GM20431 (cell line): ENCODE measurements at regions not wholly inside any gene's neighbourhood (a gene's known extent, or its start where the extent isn't known, plus 50 kb on each side); places are given as distances from the start of the nearest gene placed in this dataset.
"Not testable (repeated sequence)": the region's sequence is repeated elsewhere in the genome, so short reads cannot be mapped to it uniquely, and the experiment has no call there.

Source experiments
- in situ Hi-C: fragments of 300-500 bp; cut with MseI, MboI; formaldehyde crosslinking; loops from one replicate; pipeline ENCODE4 v1.15.0; 2020; ENCODE audit warnings: low sequenced_read_pairs; ENCODE audit not compliant: unreplicated experiment

DNA sequence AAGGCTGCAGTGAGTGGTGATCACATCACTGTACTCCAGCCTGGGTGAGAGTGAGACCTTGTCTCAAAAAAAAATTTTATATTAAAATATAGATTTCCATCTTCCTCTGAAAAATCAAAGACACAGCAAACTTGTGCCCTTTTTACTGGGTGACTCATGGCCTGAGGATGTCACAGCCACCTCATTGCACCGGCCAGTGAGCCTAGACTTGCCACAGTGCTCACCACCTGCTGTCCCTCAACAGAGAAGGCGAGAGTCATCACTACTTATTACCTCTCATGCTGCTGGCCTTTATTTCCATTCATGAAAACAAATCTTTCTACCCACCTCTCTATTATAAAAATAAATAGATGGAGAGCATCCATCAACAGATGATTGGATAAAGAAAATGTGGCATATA lies 295.8 kb downstream of the PREX1 start:
- in situ Hi-C loops: no loop called here

DNA sequence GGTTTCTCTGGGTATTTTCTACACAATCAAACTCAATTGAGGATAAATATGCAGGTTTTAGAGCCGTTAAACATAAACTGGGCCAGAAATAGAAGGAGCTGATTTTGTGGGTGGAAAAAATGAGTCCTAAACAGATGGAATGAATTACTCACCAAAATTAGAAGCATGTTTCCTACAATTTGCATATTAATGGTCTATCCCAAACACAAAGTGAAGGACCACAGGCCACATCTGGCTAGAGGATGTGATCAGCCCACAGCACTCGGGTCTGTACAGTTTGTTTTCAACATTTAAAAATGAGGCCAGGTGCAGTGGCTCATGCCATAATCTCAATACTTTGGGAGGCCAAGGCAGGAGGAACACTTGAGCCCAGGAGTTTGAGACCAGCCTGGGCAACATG lies 296.3 kb downstream of the PREX1 start:
- in situ Hi-C loops: no loop called here

DNA sequence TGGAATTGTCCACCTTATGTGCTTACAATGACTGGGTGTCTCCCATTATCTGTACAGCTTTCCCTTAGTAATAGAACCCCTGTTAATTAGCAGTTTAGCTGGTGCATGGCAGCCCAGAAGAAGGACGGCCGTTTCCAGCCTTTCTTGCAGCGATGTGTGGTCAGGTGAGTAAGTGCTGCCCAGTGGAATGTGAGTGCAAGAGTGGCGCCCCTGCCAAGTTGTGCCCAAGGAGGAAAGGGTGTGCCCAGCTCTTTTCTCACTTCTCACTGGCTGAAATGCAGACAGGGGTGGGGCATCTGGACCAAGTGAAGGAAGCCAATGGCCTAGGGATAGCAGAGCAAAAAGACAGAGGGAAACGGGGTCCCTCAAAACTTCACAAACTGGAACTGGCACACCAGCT lies 296.8 kb downstream of the PREX1 start:
- in situ Hi-C loops: no loop called here

DNA sequence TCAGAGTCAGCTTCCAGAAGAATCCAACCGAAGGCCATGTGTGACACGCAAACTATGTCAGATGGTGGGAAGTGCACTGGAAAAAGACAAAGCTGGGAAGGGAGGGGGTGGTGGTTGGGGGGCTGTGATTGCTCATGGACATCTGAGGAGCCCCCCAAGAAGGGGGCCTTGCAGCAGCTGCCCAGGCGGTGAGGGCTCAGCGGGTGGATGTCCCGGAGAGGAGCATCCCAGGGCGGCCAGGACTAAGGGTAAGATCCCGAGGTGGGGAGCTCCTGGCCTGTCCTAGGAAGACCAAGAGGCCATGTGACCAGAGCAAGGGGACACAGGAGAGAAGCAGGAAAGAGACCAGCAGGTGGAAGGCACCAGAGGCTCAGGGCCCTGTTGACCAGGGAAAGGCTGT lies 299.5 kb downstream of the PREX1 start:
- in situ Hi-C loops: no loop called here

DNA sequence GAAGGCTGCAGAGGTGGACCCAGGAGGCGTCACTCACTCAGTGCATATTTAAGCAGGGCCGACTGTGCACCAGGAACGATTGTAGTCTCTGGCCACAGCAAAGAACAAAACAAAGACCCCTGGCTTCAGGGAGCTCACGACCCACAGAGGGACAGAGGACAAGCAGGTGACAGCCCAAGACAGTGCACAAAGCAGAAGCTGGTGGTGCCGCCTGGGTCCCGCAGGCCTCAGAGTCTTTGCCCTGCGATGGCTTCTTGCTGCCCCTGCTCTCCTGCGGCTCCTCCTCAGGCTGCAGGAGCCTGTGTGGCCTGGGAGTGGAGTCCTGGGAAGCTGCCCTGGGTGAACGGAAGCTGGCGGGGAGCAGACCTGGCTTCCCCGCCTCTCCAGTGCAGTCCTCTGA lies 300.0 kb downstream of the PREX1 start:
- in situ Hi-C loops: no loop called here

DNA sequence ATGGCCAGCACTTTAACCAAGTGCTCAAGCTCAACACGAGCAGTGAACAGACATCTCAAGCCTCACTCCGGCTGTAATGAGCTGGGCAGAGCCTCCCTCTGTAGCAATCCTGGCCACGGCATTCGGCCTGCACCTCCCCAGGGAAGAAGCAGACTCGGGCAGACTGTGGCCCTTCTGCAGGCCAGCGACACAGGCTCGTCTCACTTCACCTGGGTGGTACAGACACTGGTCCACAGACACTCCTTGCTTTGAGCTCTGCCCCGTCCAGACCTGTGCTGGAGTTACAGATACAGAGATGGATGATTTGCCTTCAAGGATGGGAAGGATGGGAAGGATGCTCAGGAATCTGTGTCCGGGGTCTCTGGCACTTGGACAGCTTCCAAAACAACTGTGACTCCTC lies 300.9 kb downstream of the PREX1 start:
- in situ Hi-C loops: no loop called here

DNA sequence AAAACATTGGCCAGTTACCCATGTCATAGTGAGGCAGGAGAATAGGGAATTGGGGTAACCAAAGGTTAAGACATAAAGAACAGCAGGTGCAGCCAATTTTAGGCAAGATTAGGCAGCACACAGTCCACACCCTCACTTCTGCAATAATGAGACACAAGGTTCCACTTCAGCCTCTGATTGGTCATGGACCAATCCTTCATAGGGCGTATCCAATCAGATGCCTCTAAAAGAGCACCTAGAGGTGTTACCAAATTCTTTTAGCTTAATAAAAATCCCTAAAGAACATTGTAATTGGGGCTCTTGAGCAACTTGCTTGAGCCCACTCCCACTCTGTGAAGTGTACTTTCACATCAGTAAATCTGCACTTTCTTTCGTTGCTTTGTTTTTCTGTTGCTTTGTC lies 302.4 kb downstream of the PREX1 start:
- in situ Hi-C loops: no loop called here

DNA sequence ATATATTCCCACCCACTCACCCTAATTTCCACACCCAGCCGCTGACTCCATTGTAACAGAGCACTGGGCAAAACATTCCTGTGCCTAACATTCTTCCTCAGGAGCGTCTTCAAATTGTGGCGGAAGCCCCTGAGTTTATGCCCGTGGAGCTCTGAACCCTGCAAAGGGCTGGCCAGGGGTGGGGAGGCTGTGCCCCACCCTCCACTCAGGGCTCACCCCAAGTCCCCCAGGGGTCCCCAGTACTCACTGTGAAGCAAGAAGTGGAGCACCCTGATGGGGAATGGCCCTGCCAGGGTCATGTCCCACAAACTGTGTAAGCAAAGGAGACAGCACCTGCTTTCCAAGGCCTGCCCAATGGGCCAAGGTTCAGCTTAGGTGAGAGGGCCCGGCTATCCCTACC lies 303.2 kb downstream of the PREX1 start:
- in situ Hi-C loops: no loop called here

DNA sequence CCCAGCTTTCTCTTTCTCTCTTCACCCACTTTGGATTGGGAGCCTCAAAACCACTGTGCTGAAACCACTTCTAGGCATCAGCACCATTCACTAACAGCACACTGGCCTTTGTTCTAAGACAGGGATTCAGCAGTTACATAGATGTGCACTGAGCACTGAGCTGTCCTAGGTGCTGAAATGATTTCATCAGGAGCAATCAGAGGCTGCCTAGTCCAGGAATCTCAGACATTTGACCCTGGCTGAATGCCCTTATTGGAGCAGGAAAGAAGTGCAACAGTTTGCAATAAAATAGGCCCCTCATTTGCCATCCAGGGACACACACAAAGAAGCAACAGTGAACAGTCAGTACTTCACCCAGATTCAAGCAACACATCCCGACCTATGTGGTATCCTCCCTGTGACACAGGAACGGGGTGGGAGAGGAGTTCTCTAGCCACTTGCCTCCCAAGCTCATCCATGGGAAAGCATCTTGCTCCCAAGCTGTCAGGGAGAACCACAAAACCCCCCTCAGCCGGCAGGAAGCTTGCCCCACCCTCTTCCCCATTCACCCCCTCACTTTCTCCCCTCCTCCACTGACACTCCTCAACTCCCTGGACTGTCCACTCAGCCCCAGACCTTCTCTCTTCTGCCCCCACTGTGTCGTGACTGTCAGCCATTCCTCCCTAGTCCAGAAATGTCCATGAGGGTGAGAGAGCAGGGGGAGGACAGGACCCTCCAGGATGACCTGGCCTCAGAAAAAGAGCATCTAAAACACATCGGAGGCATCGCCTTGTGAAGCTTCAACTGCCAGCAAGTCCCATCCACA lies 304.4 kb downstream of the PREX1 start:
- in situ Hi-C loops: no loop called here

DNA sequence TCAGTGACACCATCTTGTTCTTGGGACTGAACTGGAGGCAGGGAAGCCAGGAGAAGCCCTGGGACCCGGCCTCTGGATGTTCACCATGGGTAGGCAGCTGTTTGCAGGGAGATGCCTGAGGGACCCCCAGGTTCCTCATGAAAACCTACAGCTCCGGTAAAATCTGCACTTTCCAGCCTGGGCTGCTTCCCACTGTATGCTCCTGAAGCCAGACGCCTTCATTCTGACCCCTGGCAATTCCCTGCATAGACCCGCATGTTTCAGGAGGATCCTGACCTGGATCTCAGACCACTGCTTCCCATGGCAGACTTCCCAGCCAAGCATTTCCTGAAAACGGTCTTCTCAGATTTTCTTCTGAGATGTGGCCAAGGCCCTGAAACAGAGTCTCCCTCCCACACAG lies 306.7 kb downstream of the PREX1 start:
- in situ Hi-C loops: no loop called here

DNA sequence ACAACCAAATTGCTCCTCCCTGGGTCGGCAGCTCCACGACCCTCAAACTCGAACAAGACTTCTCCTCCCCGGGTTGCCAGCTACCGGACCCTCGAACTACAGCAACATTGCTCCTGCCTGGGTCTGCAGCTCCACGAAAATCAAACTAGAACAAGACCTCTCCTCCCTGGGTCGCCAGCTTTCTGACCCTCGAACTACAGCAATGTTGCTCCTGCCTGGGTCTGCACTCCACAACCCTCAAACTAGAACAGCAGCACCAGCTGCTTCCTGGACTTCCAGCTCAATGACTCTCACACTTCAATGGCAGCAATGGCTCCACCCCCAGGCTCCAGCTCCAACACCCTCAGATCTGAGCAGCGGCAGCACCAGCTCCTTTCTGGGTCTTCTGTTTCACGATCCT lies 311.6 kb downstream of the PREX1 start:
- in situ Hi-C loops: not testable (repeated sequence)

DNA sequence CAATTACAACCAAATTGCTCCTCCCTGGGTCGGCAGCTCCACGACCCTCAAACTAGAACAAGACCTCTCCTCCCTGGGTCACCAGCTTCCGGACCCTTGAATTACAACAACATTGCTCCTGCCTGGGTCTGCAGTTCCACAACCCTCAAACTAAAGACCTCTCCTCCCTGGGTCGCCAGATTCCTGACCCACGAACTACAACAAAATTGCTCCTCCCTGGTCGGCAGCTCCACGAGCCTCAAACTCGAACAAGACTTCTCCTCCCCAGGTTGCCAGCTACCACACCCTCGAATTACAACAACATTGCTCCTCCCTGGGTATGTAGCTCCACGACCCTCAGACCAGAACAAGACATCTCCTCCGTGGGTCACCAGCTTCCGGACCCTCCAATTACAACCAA lies 313.2 kb downstream of the PREX1 start:
- in situ Hi-C loops: not testable (repeated sequence)

DNA sequence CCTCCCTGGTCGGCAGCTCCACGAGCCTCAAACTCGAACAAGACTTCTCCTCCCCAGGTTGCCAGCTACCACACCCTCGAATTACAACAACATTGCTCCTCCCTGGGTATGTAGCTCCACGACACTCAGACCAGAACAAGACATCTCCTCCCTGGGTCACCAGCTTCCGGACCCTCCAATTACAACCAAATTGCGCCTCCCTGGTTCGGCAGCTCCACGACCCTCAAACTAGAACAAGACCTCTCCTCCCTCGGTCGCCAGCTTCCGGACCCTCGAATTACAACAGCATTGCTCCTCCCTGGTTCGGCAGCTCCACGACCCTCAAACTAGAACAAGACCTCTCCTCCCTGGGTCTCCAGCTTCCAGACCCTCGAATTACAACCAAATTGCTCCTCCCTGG lies 315.3 kb downstream of the PREX1 start:
- in situ Hi-C loops: not testable (repeated sequence)

DNA sequence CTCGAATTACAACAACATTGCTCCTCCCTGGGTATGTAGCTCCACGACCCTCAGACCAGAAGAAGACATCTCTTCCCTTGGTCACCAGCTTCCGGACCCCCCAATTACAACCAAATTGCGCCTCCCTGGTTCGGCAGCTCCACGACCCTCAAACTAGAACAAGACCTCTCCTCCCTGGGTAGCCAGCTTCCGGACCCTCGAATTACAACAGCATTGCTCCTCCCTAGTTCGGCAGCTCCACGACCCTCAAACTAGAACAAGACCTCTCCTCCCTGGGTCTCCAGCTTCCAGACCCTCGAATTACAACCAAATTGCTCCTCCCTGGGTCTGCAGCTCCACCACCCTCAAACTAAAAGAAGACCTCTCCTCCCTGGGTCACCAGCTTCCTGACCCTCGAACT lies 322.7 kb downstream of the PREX1 start:
- in situ Hi-C loops: not testable (repeated sequence)

DNA sequence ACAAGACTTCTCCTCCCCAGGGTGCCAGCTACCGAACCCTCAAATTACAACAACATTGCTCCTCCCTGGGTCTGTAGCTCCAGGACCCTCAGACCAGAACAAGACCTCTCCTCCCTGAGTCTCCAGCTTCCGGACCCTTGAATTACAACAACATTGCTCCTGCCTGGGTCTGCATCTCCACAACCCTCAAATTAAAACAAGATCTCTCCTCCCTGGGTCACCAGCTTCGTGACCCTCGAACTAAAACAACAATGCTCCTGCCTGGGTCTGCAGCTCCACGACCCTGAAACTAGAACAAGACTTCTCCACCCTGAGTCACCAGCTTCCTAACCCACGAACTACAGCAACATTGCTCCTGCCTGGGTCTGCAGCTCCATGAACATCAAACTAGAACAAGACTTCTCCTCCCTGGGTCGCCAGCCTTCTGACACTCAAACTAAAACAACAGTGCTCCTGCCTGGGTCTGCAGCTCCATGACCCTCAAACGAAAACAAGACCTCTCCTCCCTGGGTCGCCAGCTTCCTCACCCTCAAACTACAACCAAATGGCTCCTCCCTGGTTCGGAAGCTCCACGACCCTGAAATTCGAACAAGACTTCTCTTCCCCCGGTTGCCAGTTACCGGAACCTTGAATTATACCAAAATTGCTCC lies 324.5 kb downstream of the PREX1 start:
- in situ Hi-C loops: no loop called here

DNA sequence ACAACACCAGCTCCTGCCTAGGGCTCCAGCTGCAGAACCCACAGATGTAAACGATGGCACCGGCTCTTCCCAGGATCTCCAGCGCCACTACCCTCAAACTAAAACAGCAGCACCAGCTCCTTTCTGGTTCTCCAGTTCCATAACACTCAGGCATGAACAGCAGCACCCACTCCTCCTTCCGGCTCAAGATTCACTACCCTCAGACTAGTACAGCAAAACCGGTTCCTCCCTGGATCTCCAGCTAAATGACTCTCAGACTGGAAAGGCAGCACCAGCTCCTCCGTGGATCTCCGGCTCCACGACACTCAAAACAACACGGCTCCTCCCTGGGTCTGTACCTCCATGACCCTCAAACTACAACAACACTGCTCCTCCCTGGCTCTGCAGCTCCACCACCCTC lies 325.0 kb downstream of the PREX1 start:
- in situ Hi-C loops: no loop called here

DNA sequence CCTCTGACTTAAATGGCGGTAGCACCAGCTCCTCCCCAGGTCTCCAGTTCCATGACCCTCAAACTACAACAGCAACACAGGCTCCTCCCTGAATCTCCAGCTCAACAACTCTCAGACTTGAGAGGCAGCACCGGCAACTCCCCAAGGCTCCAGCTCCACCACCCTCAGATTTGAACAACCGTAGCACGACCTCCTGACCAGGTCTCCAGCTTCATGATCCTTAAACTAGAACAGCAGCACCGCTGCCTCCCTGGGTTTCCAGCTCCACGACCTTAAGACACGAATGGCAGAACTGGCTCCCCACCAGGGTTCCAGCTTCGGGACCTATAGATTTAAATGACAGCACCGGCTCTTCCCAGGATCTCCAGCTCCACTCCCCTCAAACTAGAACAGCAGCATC lies 325.8 kb downstream of the PREX1 start:
- in situ Hi-C loops: no loop called here

DNA sequence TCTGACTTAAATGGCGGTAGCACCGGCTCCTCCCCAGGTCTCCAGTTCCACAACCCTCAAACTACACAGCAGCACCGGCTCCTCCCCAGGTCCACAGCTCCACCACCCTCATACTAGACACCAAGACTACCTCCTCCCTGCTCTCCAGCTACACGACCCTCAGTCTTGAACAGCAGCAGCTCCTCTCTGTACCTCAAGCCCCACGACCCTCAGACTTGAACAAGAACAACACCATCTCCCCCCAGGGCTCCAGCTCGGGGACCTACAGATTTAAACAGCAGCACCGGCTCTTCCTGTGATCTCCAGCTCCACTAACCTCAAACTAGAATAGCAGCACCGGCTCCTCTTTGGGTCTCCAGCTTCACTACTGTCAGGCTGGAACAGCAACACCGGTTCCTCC lies 326.9 kb downstream of the PREX1 start:
- in situ Hi-C loops: not testable (repeated sequence)

DNA sequence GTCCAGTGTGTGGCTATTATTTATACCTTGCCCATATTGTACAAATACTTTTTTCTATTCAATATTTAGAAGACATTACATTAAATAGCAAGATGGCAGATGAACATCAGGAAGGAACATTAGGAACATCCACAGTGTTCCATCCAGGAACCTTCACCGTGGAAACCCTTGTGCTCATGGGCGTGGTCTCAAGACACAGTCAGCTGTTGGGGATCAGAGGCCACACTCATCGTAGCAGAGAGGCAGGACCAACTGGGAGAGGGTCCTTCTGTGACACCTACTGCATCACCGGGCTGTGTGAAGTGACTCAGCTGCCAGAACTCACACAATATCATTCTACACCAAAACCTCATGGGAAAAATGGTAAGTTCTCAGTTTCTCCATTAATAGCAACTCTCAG lies 328.9 kb downstream of the PREX1 start:
- in situ Hi-C loops: not testable (repeated sequence)

DNA sequence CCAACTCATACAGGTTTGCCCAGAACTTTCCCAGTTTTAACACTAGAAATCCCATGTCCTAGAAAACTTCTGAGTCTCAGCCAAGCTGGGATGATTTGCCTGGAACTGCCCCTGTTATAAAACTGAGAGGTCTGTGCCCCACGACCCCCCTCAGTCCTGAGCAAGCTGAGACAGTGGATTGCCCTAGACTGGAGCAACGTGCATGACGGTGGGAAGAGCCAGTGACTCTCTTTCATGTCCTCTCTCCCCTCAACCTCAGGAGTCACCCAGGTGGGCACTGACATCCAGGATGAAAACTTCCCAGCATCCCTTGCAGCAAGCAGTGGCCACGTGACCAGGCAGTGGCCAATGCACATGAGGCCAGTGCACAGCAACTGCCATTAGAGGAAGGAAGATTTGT lies 329.7 kb downstream of the PREX1 start:
- in situ Hi-C loops: not testable (repeated sequence)

DNA sequence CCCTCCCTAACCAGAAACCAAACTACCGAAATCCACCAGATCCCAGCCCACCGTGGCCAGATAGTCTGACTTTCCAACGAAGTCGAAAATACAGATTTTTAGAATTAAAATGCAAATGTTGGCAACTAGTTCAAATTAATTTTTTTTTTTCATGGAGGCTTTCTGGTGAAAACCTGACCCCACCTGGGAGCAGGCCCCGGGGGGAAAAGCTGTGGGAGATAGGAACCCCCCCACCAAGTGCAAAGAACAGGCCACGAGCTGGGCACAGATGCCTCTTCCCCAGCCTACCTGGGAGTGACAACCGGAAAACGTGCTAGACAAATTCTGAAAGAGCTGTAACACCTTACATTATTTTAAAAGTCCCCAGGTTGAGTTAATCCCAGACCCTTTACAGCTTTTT lies 333.8 kb downstream of the PREX1 start:
- in situ Hi-C loops: no loop called here

DNA sequence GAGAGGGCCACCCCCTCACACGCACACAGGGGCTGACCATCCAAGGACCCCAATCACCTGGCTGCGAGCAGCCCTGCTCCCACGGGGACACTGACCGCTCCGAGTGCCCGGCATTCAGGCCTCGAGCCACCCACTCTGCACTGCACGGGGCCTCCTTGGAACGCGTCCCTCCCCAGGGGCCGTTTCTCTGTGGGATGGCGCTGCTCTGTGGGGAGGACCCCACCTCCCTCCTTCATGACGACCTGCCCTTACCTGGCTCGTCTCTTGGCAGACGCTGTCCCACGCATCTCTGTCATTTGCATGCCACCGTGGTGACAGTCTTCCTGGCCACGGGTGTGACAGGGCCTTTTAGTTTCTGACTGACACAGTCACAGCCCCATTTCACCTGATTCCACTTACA lies 334.5 kb downstream of the PREX1 start:
- in situ Hi-C loops: not testable (repeated sequence)
